Duodenal mucosa (tissue), 2 donors: ENCODE measurements at regions not wholly inside any gene's neighbourhood (a gene's known extent, or its start where the extent isn't known, plus 50 kb on each side); places are given as distances from the start of the nearest gene placed in this dataset.

Experiments
- H3K27ac ChIP-seq: one replicate; pipeline ENCODE4 v1.7.0; 2013; ENCODE audit warnings: low read depth, low read length
- H3K27me3 ChIP-seq, 2 donors: one replicate each; pipeline ENCODE4 v1.7.0; 2013; ENCODE audit warnings: low read length in 2 of 2, control low read depth in 1 of 2; ENCODE audit not compliant: insufficient read depth in 2 of 2, control insufficient read depth in 1 of 2
- H3K36me3 ChIP-seq, 2 donors: one replicate each; pipeline ENCODE4 v1.7.0; 2013; ENCODE audit warnings: low read length in 2 of 2, control low read depth in 1 of 2; ENCODE audit not compliant: insufficient read depth in 2 of 2, control insufficient read depth in 1 of 2
- H3K4me1 ChIP-seq, 2 donors: one replicate each; pipeline ENCODE4 v1.7.0; 2013; ENCODE audit warnings: low read length in 2 of 2, control low read depth in 1 of 2; ENCODE audit not compliant: insufficient read depth in 2 of 2, control insufficient read depth in 1 of 2
- H3K4me3 ChIP-seq, 2 donors: one replicate each; pipeline ENCODE4 v1.7.0; 2013; ENCODE audit warnings: low read length in 2 of 2, low read depth in 1 of 2
- H3K9ac ChIP-seq, 2 donors: one replicate each; pipeline ENCODE4 v1.7.0; 2013; ENCODE audit warnings: low read length in 2 of 2, low read depth in 1 of 2
- H3K9me3 ChIP-seq, 2 donors: one replicate each; pipeline ENCODE4 v1.7.0; 2013; ENCODE audit warnings: low read length in 2 of 2, control low read depth in 1 of 2; ENCODE audit not compliant: control insufficient read depth in 1 of 2

DNA sequence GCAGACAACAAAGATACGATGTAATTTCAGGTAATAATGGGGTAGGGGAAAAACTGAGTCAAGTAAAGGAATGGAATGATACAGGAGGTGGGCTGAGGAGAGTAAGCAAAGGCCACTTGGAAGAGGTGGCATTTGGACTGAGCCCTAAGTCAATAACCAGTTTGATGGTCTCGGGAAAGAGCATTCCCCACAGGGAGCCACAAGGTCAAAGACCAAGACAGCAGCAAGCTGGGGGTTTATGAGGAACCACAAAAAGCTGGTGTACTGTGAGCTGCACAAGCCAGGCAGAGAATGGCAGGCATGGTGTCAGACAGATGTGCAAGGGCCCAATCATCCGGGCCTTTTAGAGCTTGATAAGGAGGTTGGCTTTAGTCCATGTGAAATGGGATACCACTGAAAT is 98.7 kb downstream of the NOC3L start:
- Histone ChIP-seq H3K4me1 (no peaks in the 10 kb centered on the region), H3K9ac (no peak overlapping the region), H3K36me3 (peaks cover 1 to 9% of the 10 kb centered on the region in 2 donors), H3K27me3 (no peaks in the 10 kb centered on the region), H3K4me3 (no peak overlapping the region), H3K9me3 (no peaks in the 10 kb centered on the region), H3K27ac (no peak overlapping the region)

DNA sequence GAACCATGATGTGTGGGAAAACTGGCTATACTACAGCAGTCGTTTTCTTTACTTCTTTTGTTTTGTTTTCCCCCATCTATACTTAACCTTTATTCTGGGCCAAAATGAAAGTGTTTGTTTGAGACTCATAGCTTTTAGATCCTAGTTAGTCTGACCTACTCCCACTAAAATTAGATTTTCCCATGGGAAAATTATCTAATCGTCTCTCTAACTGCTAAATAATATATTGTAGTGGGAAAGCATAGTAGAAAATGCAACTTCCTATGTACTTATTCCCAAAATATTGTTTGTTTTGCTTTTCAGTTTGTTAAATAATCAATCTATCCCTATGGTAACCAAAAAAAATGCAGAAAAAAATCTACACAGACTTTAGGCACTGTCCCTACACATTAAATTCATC is 96.6 kb downstream of the NOC3L start:
- Histone ChIP-seq H3K9me3 (no peaks in the 10 kb centered on the region), H3K4me3 (no peak overlapping the region), H3K9ac (no peak overlapping the region), H3K27me3 (no peaks in the 10 kb centered on the region), H3K4me1 (no peaks in the 10 kb centered on the region), H3K36me3 (peaks cover 5 to 11% of the 10 kb centered on the region in 2 donors), H3K27ac (no peak overlapping the region)

DNA sequence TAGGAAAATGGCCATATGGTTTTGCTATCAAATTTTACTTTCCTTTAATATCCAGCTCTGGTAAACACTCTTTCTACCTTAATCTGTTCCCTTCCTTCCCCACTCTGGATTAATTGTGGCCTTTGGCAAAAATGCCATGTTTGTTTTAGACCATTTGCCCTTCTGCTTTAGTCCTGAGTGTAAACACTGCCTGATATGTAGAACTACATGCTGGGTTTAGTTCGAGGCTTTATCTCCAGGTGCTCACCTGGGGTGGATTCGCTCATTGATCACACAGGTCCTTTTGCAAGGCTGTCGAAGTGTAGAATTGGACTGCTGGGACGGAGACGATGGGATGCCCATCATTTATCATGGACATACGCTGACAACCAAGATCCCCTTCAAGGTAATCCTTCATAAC is 94.1 kb downstream of the NOC3L start:
- Histone ChIP-seq H3K27me3 (no peaks in the 10 kb centered on the region), H3K9me3 (no peaks in the 10 kb centered on the region), H3K4me1 (no peaks in the 10 kb centered on the region), H3K4me3 (no peak overlapping the region), H3K27ac (no peak overlapping the region), H3K36me3 (peaks cover 5 to 11% of the 10 kb centered on the region in 2 donors), H3K9ac (no peak overlapping the region)

DNA sequence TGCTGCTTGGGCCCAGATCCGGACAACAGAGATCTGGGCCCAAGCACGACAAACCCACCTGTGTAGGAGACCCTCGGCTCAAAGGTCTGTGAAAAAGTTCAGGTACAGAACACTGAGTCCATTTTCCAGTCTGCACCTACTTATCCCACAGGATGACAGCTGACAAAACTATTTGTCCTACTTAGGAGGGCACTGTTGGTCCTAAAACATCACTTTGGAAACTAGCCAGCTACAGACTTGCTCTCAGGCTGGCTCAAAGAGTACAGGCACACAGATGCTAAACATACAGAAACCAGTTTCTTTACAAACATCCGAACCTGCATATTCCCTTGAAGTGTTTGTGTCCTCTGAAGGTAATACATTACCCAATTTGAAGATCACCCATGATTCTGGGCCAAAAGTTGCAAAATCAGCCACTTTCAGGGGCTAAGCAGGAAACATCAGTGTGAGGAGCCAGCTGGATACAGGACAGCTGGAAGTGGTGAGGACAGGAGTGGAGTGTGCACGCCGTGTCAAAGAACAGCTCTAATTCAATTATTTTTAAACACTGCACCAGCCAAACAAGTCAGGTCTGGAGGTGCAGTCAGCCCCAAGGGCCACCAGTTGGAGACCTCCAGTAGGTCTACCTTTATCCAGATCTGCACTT is 88.5 kb downstream of the NOC3L start:
- Histone ChIP-seq H3K9me3 (no peaks in the 10 kb centered on the region), H3K4me3 (no peak overlapping the region), H3K27me3 (no peaks in the 10 kb centered on the region), H3K27ac (no peak overlapping the region), H3K9ac (no peak overlapping the region), H3K36me3 (peaks cover 5 to 19% of the 10 kb centered on the region in 2 donors), H3K4me1 (peaks cover 0 to 4% of the 10 kb centered on the region in 2 donors)

DNA sequence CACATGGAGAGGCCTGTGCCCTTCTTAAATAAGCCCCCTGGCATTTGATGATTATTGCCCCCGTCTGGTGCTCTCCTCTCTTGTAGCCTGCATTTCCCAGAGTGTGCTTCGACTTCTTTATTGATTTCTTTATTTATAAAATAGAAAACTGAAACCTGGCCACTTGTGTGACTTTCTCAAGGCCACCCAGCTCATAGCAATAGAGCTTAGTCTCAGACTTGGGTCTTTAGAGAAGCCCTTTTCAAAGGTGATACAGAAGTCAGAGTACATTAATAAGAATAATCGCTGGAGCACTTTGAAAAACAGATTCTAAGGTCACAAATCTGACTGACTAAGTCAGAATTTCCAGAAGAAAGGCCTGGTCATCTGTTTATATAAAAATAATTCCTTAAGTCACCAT is 86.6 kb downstream of the NOC3L start:
- H3K27me3 ChIP-seq: no peaks in the 10 kb centered on the region
- peaks cover 3 to 14% of the 10 kb centered on the region in 2 donors for H3K36me3 ChIP-seq
- H3K27ac ChIP-seq: no peak overlapping the region
- H3K4me3 ChIP-seq: no peak overlapping the region
- peaks cover 0 to 4% of the 10 kb centered on the region in 2 donors for H3K4me1 ChIP-seq
- H3K9me3 ChIP-seq: no peaks in the 10 kb centered on the region
- no peak overlapping the region for H3K9ac ChIP-seq

DNA sequence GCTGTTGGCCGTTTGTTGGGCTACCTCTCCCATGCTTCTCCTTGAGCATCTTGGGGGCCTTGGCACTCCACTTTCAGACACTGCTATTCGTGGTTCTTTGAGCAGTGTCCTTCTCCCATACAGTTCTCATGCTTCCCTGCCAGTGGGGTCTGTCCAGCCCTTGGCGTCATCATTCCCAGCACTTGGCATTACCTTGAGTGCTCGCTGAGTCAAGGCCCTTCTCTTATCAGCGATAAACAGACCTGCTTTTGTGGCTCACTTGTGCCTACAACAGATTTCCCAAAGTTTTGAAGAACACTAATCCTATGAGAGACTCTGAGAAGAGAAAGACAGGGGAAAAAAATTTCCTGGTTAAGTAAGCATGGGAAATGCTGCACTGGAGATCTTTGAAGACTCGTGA is 85.3 kb downstream of the NOC3L start:
- H3K4me1 ChIP-seq: peaks cover 0 to 4% of the 10 kb centered on the region in 2 donors
- H3K36me3 ChIP-seq: peaks cover 3 to 15% of the 10 kb centered on the region in 2 donors
- no peaks in the 10 kb centered on the region for H3K27me3 ChIP-seq
- no peak overlapping the region for H3K4me3 ChIP-seq
- no peak overlapping the region for H3K27ac ChIP-seq
- no peaks in the 10 kb centered on the region for H3K9me3 ChIP-seq
- H3K9ac ChIP-seq: no peak overlapping the region

DNA sequence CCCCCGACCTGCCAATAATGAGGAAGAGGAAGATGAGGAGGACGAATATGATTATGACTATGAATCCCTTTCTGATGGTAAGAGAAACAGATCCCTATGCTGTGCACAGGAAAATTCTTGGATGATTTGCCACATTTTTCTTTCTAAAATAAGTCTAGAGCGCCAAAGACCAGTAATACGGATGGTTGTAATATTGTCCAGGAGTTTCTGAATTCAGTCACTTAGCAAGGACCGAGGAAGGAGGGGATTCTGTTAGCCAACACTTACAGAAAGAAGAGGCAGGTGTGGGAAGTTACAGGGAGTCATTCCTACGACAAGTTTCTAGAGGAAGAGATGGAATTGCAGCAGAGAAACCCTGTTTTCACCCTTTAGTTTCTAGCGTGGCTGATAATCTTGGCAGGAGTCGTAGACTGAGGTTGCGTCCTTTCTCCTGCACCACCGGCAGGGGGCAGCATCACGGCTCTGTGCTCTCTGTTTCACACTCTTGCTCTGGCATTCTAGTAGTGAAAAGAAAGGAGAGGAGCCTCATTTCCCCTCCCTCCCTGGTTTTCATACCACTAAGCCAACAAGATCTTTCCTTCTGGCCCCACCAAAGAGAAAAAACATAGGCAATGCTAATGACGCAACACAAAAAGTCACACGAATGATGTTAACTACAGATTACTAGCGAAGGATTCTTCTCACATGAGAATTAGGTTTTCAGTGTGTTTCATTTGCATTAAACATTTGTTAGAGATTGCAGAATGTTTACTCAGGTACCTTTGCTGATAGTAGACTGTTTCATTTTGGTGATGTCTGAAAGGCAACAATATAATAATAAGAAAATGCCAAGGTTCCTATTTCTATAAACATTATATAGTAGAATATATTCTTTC is 82.7 kb downstream of the NOC3L start:
- Histone ChIP-seq H3K4me3 (no peak overlapping the region), H3K9ac (no peak overlapping the region), H3K9me3 (no peaks in the 10 kb centered on the region), H3K36me3 (peaks cover 10% of the 10 kb centered on the region in 2 donors), H3K4me1 (no peaks in the 10 kb centered on the region), H3K27ac (no peak overlapping the region), H3K27me3 (no peaks in the 10 kb centered on the region)

DNA sequence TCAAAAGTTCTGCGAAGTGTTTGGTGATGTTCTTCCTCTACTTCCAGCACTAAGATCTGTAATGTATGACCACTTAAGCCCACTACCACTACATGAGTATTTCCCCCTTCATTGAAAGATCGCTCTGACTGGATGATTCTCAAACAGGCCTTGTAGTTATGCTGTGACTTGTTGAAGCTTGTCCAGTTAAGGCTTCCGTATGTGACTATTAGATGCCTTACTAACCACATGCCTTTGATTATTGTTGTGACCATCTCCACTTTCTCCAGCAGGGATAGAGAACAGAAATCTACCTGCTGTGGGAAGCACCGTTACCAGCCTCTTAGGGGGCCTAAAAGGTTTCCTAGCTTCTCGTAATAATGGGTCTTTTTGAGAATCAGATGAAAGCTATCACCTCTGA is 81.1 kb downstream of the NOC3L start:
- Histone ChIP-seq H3K9ac (no peak overlapping the region), H3K36me3 (peaks cover 10 to 15% of the 10 kb centered on the region in 2 donors), H3K27ac (no peak overlapping the region), H3K4me3 (no peak overlapping the region), H3K9me3 (no peaks in the 10 kb centered on the region), H3K27me3 (no peaks in the 10 kb centered on the region), H3K4me1 (no peaks in the 10 kb centered on the region)

DNA sequence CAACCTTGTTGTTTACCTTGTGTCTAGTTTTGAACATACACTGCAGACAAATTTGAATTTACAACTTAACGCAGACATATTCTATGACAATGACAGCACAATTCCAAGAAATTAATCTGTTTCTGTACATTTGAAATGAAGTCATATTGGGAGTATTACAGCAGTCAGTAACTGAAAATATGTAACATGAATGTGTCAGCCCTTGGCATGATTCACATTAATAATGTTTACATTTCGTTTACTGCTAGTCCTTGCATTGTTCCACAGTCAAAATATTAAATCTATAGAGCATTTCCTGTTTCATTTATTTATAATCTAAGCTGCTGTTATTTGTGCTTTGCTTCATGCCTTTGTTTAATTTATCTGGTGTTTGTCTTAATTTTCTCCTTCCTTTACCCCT is 80.4 kb downstream of the NOC3L start:
- no peak overlapping the region for H3K4me3 ChIP-seq
- no peaks in the 10 kb centered on the region for H3K9me3 ChIP-seq
- H3K9ac ChIP-seq: no peak overlapping the region
- no peaks in the 10 kb centered on the region for H3K27me3 ChIP-seq
- peaks cover 10 to 15% of the 10 kb centered on the region in 2 donors for H3K36me3 ChIP-seq
- no peaks in the 10 kb centered on the region for H3K4me1 ChIP-seq
- no peak overlapping the region for H3K27ac ChIP-seq
